ENCODE measurements at regions not wholly inside any gene's neighbourhood (a gene's known extent, or its start where the extent isn't known, plus 50 kb on each side); places are given as distances from the start of the nearest gene placed in this dataset.

DNA sequence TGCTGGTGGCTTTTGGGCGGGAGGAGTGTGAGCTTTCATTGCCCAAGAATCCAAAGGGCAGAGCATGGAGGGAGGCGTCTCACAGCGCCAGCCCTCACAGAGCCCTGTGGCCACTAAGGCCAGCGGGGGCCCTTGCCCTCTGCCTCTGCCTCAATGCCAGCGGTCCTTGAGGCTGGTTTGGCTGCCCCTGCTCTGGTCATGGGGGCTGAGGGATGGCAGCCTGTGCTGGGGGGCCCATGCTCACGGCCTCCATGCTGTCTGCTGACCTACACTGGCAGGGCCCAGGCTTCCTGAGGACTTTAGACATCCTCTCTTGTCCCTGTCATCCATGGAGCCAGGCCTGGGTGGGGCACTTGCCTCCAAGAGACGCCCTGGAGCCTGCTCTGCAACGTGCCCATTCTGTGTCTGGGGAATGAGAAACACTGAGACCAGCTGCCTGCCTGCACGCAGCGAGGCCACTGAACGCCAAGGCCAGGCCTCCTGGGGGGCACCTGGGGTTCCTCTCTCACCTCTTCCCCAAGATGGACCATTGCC, 143.4 kb downstream of the KIF26A start:
- TF ChIP-seq POLR2A (IDR thresholded peaks at IDR 0.05), result no peak
- TF ChIP-seq, protein P1, sequence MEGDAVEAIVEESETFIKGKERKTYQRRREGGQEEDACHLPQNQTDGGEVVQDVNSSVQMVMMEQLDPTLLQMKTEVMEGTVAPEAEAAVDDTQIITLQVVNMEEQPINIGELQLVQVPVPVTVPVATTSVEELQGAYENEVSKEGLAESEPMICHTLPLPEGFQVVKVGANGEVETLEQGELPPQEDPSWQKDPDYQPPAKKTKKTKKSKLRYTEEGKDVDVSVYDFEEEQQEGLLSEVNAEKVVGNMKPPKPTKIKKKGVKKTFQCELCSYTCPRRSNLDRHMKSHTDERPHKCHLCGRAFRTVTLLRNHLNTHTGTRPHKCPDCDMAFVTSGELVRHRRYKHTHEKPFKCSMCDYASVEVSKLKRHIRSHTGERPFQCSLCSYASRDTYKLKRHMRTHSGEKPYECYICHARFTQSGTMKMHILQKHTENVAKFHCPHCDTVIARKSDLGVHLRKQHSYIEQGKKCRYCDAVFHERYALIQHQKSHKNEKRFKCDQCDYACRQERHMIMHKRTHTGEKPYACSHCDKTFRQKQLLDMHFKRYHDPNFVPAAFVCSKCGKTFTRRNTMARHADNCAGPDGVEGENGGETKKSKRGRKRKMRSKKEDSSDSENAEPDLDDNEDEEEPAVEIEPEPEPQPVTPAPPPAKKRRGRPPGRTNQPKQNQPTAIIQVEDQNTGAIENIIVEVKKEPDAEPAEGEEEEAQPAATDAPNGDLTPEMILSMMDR (IDR thresholded peaks at IDR 0.05), result no peak

Measured in breast epithelium (tissue), 3 donors.